Ovary (tissue), 7 donors: ENCODE measurements at regions not wholly inside any gene's neighbourhood (a gene's known extent, or its start where the extent isn't known, plus 50 kb on each side); places are given as distances from the start of the nearest gene placed in this dataset.

Experiments used
- DNase-seq, 5 donors: peaks; one replicate each; pipeline ENCODE4 v3.0.0-alpha.2; 2019 to 2020
- H3K27ac ChIP-seq, 2 donors: fragments of 200-600 bp; one replicate each; pipeline versions ENCODE4 v1.5.1 to v1.8.0; 2019 to 2022
- H3K27me3 ChIP-seq: fragments of 200-600 bp; one replicate; pipeline ENCODE4 v1.8.0; 2022
- H3K36me3 ChIP-seq: fragments of 200-600 bp; sonication (generic); one replicate; pipeline ENCODE4 v1.5.1; 2019
- H3K4me1 ChIP-seq: one replicate; pipeline ENCODE4 v1.8.1; 2013; ENCODE audit warnings: mild to moderate bottlenecking, moderate library complexity; ENCODE audit not compliant: insufficient read depth
- H3K4me3 ChIP-seq: fragments of 200-600 bp; sonication (generic); one replicate; pipeline ENCODE4 v1.5.1; 2017
- H3K9me3 ChIP-seq, 2 donors: fragments of 200-600 bp in 1 of 2; sonication (generic) in 1 of 2; one replicate each; pipeline versions ENCODE4 v1.5.1 to v1.8.1; 2013 to 2019; ENCODE audit warnings: mild to moderate bottlenecking in 1 of 2, moderate library complexity in 1 of 2
- CTCF ChIP-seq, 3 donors: fragments of 450-650 bp in 2 of 3; fragments of 200-600 bp in 1 of 3; IDR thresholded peaks; one replicate each; pipeline versions ENCODE4 v1.5.1 to v1.8.0; 2016 to 2022; ENCODE audit warnings: antibody characterized with exemption in 3 of 3, mild to moderate bottlenecking in 1 of 3
- EP300 ChIP-seq: sonication (generic); formaldehyde crosslinking; IDR thresholded peaks from one replicate; pipeline ENCODE4 v1.6.1; 2017; ENCODE audit warnings: antibody characterized with exemption
- POLR2A ChIP-seq: fragments of 450-650 bp; IDR thresholded peaks from one replicate; pipeline ENCODE4 v1.6.1; 2017; ENCODE audit warnings: antibody characterized with exemption, mild to moderate bottlenecking, moderate library complexity
- WGBS, 3 donors: extraction: QIAGEN DNeasy Blood & Tissue Kit in 1 of 3; methylation state at CpG; one replicate each; pipeline versions ENCODE4 v1.1.5 to v1.1.7; 2013 to 2017; 5-methylcytosine and 5-hydroxymethylcytosine counted together
- intact Hi-C, 4 donors: fragments of 100-400 bp; cut with DNase I; formaldehyde crosslinking; loops; one replicate each; pipeline versions ENCODE4 v1.11.0 to v1.15.1; 2022 to 2023
- donor health status: DM: no; HTN: no; CAD: no; lungs with moderate emphysema.
- donor health status: DM: no; HTN: no; CAD: no.
- donor health status: Bipolar disorder and iron deficiency.
- donor health status: DM: no; HTN: no; CAD: no.
- donor health status: DM: yes; HTN: yes; CAD: no.

- WGBS, 3 donors: 67 to 74% (median 72%) methylated on average over 5 of the region's 5 CpGs
- no peak for DNase-seq
- intact Hi-C loops: no loop called here
- no peaks in the 10 kb centered on the region for H3K27me3 ChIP-seq
- H3K36me3 ChIP-seq: no peaks in the 10 kb centered on the region
- no peak for TF ChIP-seq POLR2A
- no peaks in the 10 kb centered on the region for H3K9me3 ChIP-seq
- no peaks in the 10 kb centered on the region for H3K4me1 ChIP-seq
- no peak overlapping the region for H3K4me3 ChIP-seq
- H3K27ac ChIP-seq: no peak overlapping the region
Measured at GRCh38 chr11:28619846-28620540, 511.8 kb downstream of the METTL15 start.

DNA sequence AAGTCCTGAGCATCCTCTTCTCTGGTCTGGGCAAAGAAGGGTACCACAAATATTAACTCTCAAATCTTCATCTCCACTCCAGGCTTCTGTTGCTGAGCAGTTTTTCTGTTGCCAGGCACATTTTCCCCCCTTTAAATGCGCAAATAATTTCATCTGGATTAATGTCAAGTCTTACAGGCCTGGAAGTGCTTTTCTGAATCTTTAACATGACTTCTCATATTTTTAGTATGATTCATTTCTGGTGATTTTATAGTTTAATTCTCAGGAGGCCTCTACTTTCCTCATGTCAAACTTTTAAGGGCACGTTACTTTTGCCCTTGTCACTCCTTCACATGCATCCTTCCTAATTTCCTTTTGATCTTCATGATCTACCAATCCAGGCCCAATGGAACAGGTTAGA, 510.2 kb downstream of the METTL15 start:
- H3K4me1 ChIP-seq: no peaks in the 10 kb centered on the region
- no peaks in the 10 kb centered on the region for H3K9me3 ChIP-seq
- no peak for DNase-seq
- intact Hi-C loops: no loop called here
- TF ChIP-seq POLR2A (no peak), EP300 (no peak), CTCF (IDR thresholded peaks at IDR 0.05) (no peak)
- H3K4me3 ChIP-seq: no peak overlapping the region
- no peaks in the 10 kb centered on the region for H3K27me3 ChIP-seq
- 82 to 92% (median 92%) methylated on average over 2 of the region's 2 CpGs for WGBS, 3 donors
- H3K27ac ChIP-seq: no peak overlapping the region
- no peaks in the 10 kb centered on the region for H3K36me3 ChIP-seq

DNA sequence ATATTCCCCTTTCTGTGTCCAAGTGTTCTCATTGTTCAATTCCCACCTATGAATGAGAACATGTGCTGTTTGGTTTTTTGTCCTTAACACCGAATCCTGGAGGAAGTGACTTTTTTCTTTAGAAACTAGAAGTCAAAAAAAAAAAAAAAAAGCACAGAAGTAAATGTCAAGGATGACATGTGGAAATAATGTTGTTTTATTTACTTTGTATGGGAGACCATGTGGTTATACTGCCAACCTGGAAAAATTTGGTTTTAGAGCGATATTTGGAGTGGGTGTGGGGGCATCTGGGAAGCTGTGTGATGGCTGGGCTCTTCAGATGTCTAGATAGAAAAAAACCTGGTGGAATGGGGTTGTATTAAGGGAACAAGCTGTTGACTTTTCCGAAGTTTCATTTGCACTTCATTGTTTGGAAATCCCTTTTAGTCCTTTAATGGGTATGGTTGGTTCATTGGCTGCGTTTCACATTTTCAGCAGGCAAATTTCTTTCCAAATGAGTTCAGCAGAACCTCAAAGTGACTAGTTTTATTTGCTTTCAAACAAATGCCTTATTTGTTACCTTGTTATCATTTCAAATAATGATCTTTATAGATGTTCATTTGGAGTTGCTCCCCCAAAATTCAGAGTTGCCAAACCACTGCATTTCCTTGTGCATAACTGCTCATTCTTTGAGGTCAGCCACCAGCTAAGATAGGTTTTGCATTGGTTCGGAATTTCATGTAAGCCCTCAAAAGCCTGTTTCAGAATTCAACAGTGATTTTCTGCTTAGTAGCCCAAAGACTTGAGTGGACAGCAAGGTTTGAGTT, 508.2 kb downstream of the METTL15 start:
- H3K27me3 ChIP-seq: no peaks in the 10 kb centered on the region
- 87 to 90% (median 87%) methylated on average over 5 of the region's 5 CpGs for WGBS, 3 donors
- no peak overlapping the region for H3K27ac ChIP-seq
- H3K4me3 ChIP-seq: no peak overlapping the region
- intact Hi-C loops: no loop called here
- no peaks in the 10 kb centered on the region for H3K9me3 ChIP-seq
- DNase-seq: no peak
- H3K36me3 ChIP-seq: no peaks in the 10 kb centered on the region
- no peaks in the 10 kb centered on the region for H3K4me1 ChIP-seq
- TF ChIP-seq EP300 (no peak), POLR2A (no peak), CTCF (IDR thresholded peaks at IDR 0.05) (no peak)

GRCh38 chr11:28615542-28615941, 507.4 kb downstream of the METTL15 start:
- Histone ChIP-seq H3K27ac (no peak overlapping the region), H3K27me3 (no peaks in the 10 kb centered on the region), H3K4me3 (no peak overlapping the region), H3K4me1 (no peaks in the 10 kb centered on the region), H3K36me3 (no peaks in the 10 kb centered on the region), H3K9me3 (no peaks in the 10 kb centered on the region)
- intact Hi-C loops: no loop called here
- DNase-seq: no peak
- 84 to 94% (median 91%) methylated on average over 2 of the region's 2 CpGs for WGBS, 3 donors
- no peak for TF ChIP-seq EP300
- TF ChIP-seq CTCF (IDR thresholded peaks at IDR 0.05): no peak
- TF ChIP-seq POLR2A: no peak

- TF ChIP-seq EP300 (no peak), POLR2A (no peak), CTCF (IDR thresholded peaks at IDR 0.05) (no peak)
- 42 to 44% (median 43%) methylated on average over 11 to 12 of the region's 12 CpGs for WGBS, 3 donors
- DNase-seq: peak in 1 of 5 donors; percentile 16
Measured at GRCh38 chr11:28606930-28607329, 498.7 kb downstream of the METTL15 start.

More at GRCh38 chr11:28606930-28607329, 498.7 kb downstream of the METTL15 start:
- Histone ChIP-seq H3K36me3 (no peaks in the 10 kb centered on the region), H3K4me3 (no peak overlapping the region), H3K27me3 (no peaks in the 10 kb centered on the region), H3K27ac (no peak overlapping the region), H3K4me1 (no peaks in the 10 kb centered on the region), H3K9me3 (no peaks in the 10 kb centered on the region)
- intact Hi-C loops: no loop called here
